ENCODE measurements at regions not wholly inside any gene's neighbourhood (a gene's known extent, or its start where the extent isn't known, plus 50 kb on each side); places are given as distances from the start of the nearest gene placed in this dataset.
A peak's percentile ranks its signal among the peaks of the same experiment; 100 is the strongest.

DNA sequence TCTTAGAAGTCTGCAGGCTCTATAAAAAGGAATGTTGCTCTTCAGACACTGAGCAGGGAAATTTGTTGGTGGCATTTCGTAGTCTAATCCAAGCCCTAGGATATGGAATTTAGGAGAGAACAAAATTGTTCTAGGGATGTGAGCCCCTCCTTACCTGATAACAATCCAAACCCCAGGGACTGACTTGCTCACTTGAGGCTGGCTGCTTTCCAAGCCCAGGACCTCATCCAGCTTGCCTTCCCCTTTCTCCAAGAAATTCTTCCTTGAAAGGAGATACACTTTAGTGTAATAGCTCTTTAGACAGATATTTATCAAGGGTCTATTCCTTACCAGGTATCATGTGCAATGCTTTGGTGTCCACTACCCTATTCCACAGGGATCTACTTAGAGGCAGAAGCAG lies 279.8 kb downstream of the C1D start:
- no peak for DNase-seq

DNA sequence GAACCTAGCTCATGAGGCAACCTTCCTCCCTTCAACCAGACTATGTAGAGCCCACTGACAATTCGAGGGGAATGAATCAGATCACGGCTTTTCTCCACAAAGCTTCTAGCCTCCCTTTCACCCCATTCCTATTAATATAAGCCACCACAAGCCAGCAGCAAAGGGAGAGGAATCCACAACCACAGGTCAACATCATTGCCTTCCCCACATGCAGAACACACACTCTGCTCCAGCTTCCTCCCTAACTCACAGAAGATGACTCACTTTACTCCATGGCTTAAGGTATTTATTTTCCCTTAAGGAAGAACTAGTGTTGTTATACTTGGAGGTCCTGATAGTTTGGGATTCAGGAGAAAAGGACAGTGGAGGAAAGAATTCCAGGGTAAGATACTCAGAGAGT lies 272.2 kb downstream of the C1D start:
- no peak for DNase-seq

DNA sequence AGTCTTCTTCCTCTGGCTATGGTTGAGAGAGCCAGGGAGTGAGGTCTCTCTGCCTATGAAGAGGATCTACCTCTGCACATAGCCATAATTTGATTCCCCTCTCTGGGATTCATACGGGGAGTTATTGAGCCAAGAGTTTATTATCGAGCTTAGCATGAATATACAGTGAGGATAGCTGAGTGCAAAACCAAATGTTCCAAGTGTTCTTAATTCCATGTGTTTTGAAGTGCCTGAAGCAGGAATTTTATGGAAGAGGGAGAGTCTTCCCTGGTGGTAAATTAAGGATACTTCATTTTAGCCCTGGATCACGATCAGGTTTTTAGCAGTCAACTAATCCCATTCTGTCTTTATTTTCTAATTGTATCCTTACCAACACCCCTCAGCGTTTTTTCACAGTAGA lies 270.6 kb downstream of the C1D start:
- no peak for DNase-seq

DNA sequence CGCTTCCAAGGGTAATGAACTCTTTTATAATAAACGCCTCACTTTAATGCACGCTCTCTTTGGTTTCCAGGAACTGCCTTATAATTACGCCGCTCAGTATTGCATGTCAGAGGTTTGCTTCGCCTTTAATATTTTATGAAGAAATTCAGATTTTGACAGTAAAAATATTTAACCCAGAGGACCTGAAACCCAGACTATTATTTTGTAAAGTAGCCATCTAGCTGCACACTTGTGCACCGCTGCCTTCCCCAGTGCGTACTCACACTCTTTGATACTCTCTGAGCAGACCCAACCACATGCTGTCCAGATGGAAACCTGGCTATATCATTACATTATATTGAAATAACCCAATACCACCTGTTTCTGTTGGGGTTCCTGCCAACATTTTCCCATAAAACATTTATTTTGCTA lies 270.1 kb downstream of the C1D start:
- DNase-seq, result no peak

GRCh38 chr2:67797801-67798540 lies 264.8 kb downstream of the C1D start:
- no peak for DNase-seq

GRCh38 chr2:67798541-67799160 lies 264.2 kb downstream of the C1D start:
- no peak for DNase-seq

GRCh38 chr2:67799886-67800285 lies 262.9 kb downstream of the C1D start:
- DNase-seq, result no peak

GRCh38 chr2:67802291-67802690 lies 260.5 kb downstream of the C1D start:
- DNase-seq, result no peak

GRCh38 chr2:67802824-67803223 lies 260.0 kb downstream of the C1D start:
- DNase-seq, result no peak

GRCh38 chr2:67806816-67807215 lies 256.0 kb downstream of the C1D start:
- DNase-seq, result no peak

DNA sequence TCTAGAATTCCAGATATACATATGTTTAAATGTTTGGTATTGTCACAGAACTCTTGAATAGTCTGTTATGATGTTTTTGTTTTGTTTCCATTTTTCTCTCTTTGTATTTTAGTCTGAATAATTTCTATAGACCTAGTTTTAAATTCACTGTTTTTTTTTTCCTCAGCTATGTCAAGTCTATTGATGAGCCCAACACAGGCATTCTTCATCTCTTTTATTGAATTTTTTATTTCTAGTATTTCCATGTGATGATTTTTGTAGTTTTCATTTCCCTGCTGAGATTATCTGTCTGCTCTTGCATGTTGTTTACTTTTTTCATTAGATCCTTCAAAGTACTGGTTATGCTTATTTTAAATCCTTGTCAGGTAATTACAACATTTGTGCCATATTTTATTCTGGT lies 254.7 kb downstream of the C1D start:
- DNase-seq, result no peak

DNA sequence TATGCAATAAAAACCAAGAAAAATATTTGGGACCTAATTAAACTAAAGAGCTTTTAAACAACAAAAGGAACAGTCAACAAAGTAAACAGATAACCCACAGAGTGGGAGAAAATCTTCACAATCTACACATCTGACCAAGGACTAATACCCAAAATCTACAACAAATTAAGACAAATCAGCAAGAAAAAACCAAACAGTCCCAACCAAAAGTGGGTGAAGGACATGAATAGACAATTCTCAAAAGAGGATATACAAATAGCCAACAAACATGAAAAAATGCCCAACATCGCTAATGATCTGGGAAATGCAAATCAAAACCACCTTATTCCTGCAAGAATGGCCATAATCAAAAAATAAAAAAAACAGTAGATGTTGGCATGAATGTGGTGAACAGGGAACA lies 250.1 kb downstream of the C1D start:
- DNase-seq, result no peak

DNA sequence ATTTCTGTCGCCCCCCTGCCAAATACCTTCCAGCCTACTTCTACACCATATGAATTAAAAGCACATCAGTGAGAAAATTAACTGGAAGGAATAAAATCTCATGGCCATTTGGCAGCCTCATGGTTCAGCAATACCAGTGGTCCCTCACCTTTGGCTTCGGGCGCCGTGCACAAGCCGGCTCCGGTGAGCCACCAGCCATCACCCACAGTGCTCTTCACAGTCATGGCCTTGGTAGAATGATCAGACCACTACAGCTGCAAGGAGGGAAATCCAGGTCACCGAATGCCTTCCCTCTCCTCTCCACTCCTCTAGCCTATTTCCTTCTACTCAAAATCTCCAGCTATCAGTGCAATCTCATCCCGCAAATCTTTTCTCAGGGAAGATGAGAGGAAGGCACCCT lies 239.1 kb downstream of the C1D start:
- no peak for DNase-seq

- no peak for DNase-seq
These were observed 238.6 kb downstream of the C1D start for GRCh38 chr2:67824186-67824585.

DNA sequence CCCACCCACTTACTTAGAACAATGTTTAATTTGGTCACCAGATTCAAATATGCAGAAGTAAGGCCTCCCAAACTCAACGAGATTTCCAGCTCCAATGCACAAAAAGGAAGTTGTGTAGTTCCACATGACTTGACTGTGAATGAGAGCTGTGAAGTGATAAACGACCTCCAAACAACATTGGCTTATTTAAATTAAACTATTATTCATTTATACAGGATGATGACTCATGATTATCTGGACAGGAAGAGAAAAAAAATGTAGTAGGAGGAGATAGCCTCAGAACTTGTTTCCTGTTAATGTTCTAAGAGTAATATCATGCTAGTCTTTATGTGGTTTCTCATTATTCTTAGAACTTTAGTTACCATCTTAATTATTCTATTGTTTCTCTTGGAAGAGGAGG lies 237.3 kb downstream of the C1D start:
- peak; percentile 18 for DNase-seq

GRCh38 chr2:67828066-67828465 lies 234.7 kb downstream of the C1D start:
- no peak for DNase-seq

- DNase-seq, result no peak
These were observed 233.3 kb downstream of the C1D start for GRCh38 chr2:67829470-67829869.

DNA sequence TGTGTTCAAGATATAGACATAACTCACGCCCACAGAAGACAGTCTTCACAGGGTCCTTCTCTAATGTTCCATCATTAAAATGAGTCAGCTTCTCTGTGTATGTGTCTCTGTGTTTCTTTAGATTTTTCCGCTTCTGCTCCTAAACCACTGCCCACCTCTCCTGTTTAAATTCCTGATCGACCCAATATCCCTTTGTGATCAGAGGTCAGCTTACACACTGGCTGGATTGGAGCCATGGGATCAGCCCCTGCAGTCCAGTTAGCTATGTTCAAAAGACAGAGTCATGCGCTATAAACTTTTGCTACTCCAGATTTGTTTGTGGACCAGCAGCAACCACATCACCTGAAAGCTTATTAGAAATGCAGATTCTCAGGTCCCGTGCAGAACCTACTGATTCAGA lies 229.2 kb downstream of the C1D start:
- no peak for DNase-seq

DNA sequence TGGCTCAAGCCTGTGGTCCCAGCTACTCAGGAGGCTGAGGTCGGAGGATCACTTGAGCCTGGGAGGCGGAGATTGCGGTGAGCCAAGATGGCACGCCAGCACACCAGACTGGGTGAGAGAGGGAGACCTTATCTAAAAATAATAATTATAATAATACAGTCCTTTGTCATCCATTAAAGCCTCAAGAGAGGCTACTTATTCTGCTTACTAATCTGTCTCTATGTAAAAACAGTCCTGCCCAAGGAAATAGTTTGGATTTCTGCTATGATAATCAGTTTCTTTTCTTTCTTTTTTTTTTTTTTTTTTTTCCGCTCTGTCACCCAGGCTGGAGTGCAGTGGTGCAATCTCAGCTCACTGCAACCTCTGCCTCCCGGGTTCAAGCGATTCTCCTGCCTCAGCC lies 228.3 kb downstream of the C1D start:
- DNase-seq, result no peak

DNA sequence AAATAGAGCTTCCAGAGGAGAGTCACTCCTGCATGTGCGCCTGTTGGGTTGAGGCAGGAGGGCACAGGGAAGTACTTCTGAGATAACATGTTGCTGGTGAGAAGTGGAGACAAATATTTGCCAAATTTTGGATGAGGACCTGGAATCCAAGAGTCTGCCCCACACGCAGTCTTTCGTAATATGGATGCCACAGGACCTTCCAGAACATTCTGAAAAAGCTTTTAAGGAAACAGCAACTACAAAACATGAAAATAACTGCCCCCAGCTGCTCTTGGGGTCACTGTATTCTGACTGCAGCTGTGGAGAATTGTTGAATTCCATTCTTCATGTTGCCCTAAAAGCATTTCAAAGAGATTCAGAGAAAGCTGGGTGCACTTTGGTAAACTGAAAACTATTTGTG lies 227.5 kb downstream of the C1D start:
- no peak for DNase-seq

DNA sequence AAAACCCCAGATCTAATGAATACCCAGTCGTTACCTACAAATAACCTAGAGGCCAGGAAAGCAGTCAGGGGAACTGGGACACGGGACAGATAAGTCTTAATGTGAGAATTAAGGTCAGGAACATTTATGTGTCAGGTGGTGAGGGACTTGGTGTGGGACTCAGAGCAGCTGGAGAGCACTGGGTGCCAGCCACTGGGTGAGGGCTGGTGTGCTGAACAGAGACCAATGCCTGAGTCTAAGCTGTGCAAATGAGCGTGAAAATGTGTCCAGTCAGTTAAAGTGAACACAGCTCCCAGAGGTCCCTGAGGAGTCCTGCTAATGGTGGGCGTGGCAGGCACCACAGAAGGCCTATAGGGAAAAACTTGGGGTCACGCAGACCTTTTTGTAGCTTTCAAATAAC lies 225.9 kb downstream of the C1D start:
- DNase-seq, result no peak

DNA sequence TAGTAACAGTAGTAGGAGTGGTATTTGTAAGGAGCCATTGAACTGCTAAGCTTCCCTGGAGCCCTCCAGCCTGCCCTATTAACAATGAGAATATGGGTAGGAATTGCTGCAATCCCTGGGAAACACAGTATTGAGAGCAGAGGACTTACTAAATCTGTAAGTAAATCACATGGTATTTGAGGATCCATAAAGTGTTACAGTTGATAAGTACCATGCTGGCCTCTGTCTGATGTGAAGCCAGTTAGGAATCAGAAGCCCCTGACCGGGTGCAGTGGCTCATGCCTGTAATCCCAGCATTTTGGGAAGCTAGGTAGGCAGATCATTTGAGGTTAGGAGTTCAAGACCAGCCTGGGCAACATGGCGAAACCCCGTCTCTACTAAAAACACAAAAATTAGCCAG lies 224.6 kb downstream of the C1D start:
- no peak for DNase-seq

DNA sequence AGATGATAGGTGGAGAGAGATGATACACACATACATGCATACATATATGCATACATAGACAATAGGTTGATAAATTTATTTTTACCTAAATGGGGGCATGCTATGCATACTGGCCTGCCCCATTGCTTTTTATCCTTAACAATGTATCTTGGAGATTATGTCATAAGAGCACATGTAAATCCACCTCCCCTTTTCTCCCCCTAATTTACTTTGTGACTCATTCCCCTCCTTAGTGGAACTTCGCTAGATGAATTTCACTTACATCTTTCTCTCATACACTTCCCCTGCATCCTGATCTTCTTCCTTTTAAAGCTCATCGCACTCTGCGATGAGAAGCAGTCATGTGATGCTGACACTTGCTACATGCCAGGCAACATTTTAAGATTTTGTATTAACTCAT lies 223.6 kb downstream of the C1D start:
- DNase-seq, result no peak

GRCh38 chr2:67839668-67840067 lies 223.1 kb downstream of the C1D start:
- DNase-seq, result no peak

GRCh38 chr2:67840460-67841068 lies 222.2 kb downstream of the C1D start:
- DNase-seq, result peak; percentile 55

All from OCI-M1 (cell line).